IMR-90 (cell line): ENCODE measurements at regions not wholly inside any gene's neighbourhood (a gene's known extent, or its start where the extent isn't known, plus 50 kb on each side); places are given as distances from the start of the nearest gene placed in this dataset.

Source experiments
- ATAC-seq: fragments of 200-7000 bp; cut with Tn5 transposase; 2 replicates; pipeline ENCODE4 v1.9.1; 2020; ENCODE audit warnings: low read depth, mild to moderate bottlenecking, moderate library complexity
- BruUV-seq: library from RNA; stranded (reverse); fragments of 400-500 nt; replicated peaks from 2 replicates; lab custom pipeline; 2021; lab: Mats Ljungman, UMichigan
- CTCF ChIA-PET: fragments of 300-600 bp; formaldehyde crosslinking; extraction: SDS; loops from one replicate; lab custom pipeline; 2021; ENCODE audit warnings: antibody characterized with exemption; lab: Yijun Ruan, JAX
- POLR2A ChIA-PET: fragments of 300-600 bp; sonication (Branson Sonifier 250); formaldehyde crosslinking; loops from one replicate; lab custom pipeline; 2022; ENCODE audit warnings: antibody characterized with exemption; ENCODE audit not compliant: unreplicated experiment; lab: Charles Lee
- DNase-seq: peaks from one replicate; pipeline ENCODE4 v3.0.0; 2013
- H2AFZ ChIP-seq: replicated peaks from 2 replicates; pipeline ENCODE3; 2013; ENCODE audit warnings: low read length, mild to moderate bottlenecking; ENCODE audit not compliant: poor library complexity
- H2AK5ac ChIP-seq: 2 replicates; pipeline ENCODE4 v1.6.1; 2013; ENCODE audit warnings: low read depth, low read length, inconsistent platforms
- H2AK9ac ChIP-seq: replicated peaks from 2 replicates; pipeline ENCODE3; 2013; ENCODE audit warnings: mild to moderate bottlenecking, low read depth, low read length, moderate library complexity; ENCODE audit not compliant: poor library complexity
- H2BK120ac ChIP-seq: 2 replicates; pipeline ENCODE4 v1.6.1; 2013; ENCODE audit warnings: low read depth, low read length, inconsistent platforms
- H2BK15ac ChIP-seq: 3 replicates; pipeline ENCODE4 v1.6.1; 2013; ENCODE audit warnings: low read depth, low read length, inconsistent platforms
- H2BK20ac ChIP-seq: 2 replicates; pipeline ENCODE4 v1.6.1; 2013; ENCODE audit warnings: low read depth, mild to moderate bottlenecking, inconsistent platforms, low read length, moderate library complexity
- H2BK5ac ChIP-seq: 2 replicates; pipeline ENCODE4 v1.6.1; 2013; ENCODE audit warnings: mild to moderate bottlenecking, low read depth, low read length, inconsistent platforms; ENCODE audit not compliant: poor library complexity, severe bottlenecking
- H3K14ac ChIP-seq: replicated peaks from 2 replicates; pipeline ENCODE4 v1.6.1; 2013; ENCODE audit warnings: low read depth, low read length, inconsistent platforms
- H3K18ac ChIP-seq: 2 replicates; pipeline ENCODE4 v1.6.1; 2013; ENCODE audit warnings: low read depth, low read length, control low read depth
- H3K23ac ChIP-seq: 2 replicates; pipeline ENCODE4 v1.6.1; 2013; ENCODE audit warnings: low read depth, low read length, inconsistent platforms
- H3K27ac ChIP-seq: 2 replicates; pipeline ENCODE4 v1.5.1; 2013; ENCODE audit warnings: mild to moderate bottlenecking, control low read depth, low read length; ENCODE audit not compliant: insufficient read depth
- H3K27me3 ChIP-seq: 2 replicates; pipeline ENCODE4 v1.6.1; 2013; ENCODE audit warnings: low read length; ENCODE audit not compliant: control insufficient read depth, insufficient read depth
- H3K36me3 ChIP-seq: 2 replicates; pipeline ENCODE4 v1.6.1; 2013; ENCODE audit warnings: low read length, mixed read lengths; ENCODE audit not compliant: control insufficient read depth, insufficient read depth
- H3K4ac ChIP-seq: 2 replicates; pipeline ENCODE4 v1.6.1; 2013; ENCODE audit warnings: low read depth, low read length, inconsistent platforms
- H3K4me1 ChIP-seq: 2 replicates; pipeline ENCODE4 v1.6.1; 2013; ENCODE audit warnings: low read length, mixed read lengths; ENCODE audit not compliant: control insufficient read depth, insufficient read depth
- H3K4me2 ChIP-seq: 2 replicates; pipeline ENCODE4 v1.6.1; 2013; ENCODE audit warnings: low read depth, mild to moderate bottlenecking, control low read depth, low read length, moderate library complexity
- H3K4me3 ChIP-seq: 2 replicates; pipeline ENCODE4 v1.5.1; 2013; ENCODE audit warnings: low read depth, mild to moderate bottlenecking, control low read depth, low read length, moderate library complexity; ENCODE audit not compliant: insufficient read depth
- H3K56ac ChIP-seq: 2 replicates; pipeline ENCODE4 v1.6.1; 2013; ENCODE audit warnings: low read length, inconsistent platforms; ENCODE audit not compliant: insufficient read depth; ENCODE audit errors: extremely low read depth
- H3K79me1 ChIP-seq, 2 experiments: 2 replicates each; pipeline ENCODE4 v1.6.1; 2013; ENCODE audit warnings: low read length in 2 of 2, inconsistent platforms in 1 of 2, low read depth in 1 of 2
- H3K9ac ChIP-seq: 2 replicates; pipeline ENCODE4 v1.6.1; 2013; ENCODE audit warnings: low read depth, low read length, control low read depth
- H3K9me1 ChIP-seq: 2 replicates; pipeline ENCODE4 v1.6.1; 2013; ENCODE audit warnings: low read length, inconsistent platforms; ENCODE audit not compliant: insufficient read depth
- H3K9me3 ChIP-seq: 2 replicates; pipeline ENCODE4 v1.6.1; 2013; ENCODE audit warnings: low read length; ENCODE audit not compliant: control insufficient read depth, insufficient read depth
- H4K20me1 ChIP-seq: 2 replicates; pipeline ENCODE4 v1.6.1; 2013; ENCODE audit warnings: low read length, inconsistent platforms; ENCODE audit not compliant: insufficient read depth
- H4K5ac ChIP-seq: 2 replicates; pipeline ENCODE4 v1.6.1; 2013; ENCODE audit warnings: mild to moderate bottlenecking, low read depth, low read length, control low read depth
- H4K8ac ChIP-seq, 2 experiments: 2 replicates each; pipeline ENCODE4 v1.6.1; 2013; ENCODE audit warnings: low read depth in 2 of 2, low read length in 2 of 2, control low read depth in 1 of 2, inconsistent platforms in 1 of 2
- H4K91ac ChIP-seq: 2 replicates; pipeline ENCODE4 v1.6.1; 2013; ENCODE audit warnings: low read depth, low read length, inconsistent platforms; ENCODE audit not compliant: insufficient read depth
- BHLHE40 ChIP-seq: fragments of 150-350 bp; IDR thresholded peaks from 2 replicates; pipeline ENCODE4 v1.6.1; 2016; ENCODE audit warnings: mild to moderate bottlenecking, low read depth, low read length
- CEBPB ChIP-seq: IDR thresholded peaks from 2 replicates; pipeline ENCODE4 v1.6.1; 2012; ENCODE audit warnings: low read depth, low read length, improper control_type of control experiment
- CHD1 ChIP-seq: IDR thresholded peaks from 2 replicates; pipeline ENCODE4 v1.6.1; 2012; ENCODE audit warnings: low read depth, low read length, improper control_type of control experiment
- CTCF ChIP-seq: conservative IDR thresholded peaks from 2 replicates; pipeline ENCODE4 v1.5.1; 2012; ENCODE audit warnings: mild to moderate bottlenecking, low read depth, low read length, improper control_type of control experiment
- ELK1 ChIP-seq: fragments of 150-350 bp; IDR thresholded peaks from 2 replicates; pipeline ENCODE4 v1.6.1; 2016; ENCODE audit warnings: low read depth, mild to moderate bottlenecking, low read length, moderate library complexity, borderline replicate concordance
- FOS ChIP-seq: fragments of 150-350 bp; IDR thresholded peaks from 2 replicates; pipeline ENCODE4 v1.6.1; 2016; ENCODE audit warnings: low read depth, low read length
- MAFK ChIP-seq: IDR thresholded peaks from 2 replicates; pipeline ENCODE4 v1.6.1; 2012; ENCODE audit warnings: low read depth, low read length, improper control_type of control experiment
- MAZ ChIP-seq: IDR thresholded peaks from 2 replicates; pipeline ENCODE4 v1.6.1; 2012; ENCODE audit warnings: low read depth, mild to moderate bottlenecking, low read length, improper control_type of control experiment, moderate library complexity, borderline replicate concordance
- MXI1 ChIP-seq: IDR thresholded peaks from 2 replicates; pipeline ENCODE4 v1.6.1; 2012; ENCODE audit warnings: low read depth, mild to moderate bottlenecking, low read length, moderate library complexity, borderline replicate concordance
- NFE2L2 ChIP-seq: fragments of 150-350 bp; IDR thresholded peaks from 2 replicates; pipeline ENCODE4 v1.6.1; 2016; ENCODE audit warnings: low read depth, mild to moderate bottlenecking, low read length
- POLR2A ChIP-seq: IDR thresholded peaks from 2 replicates; pipeline ENCODE4 v1.6.1; 2012; ENCODE audit warnings: mild to moderate bottlenecking, low read depth, low read length
- RAD21 ChIP-seq: IDR thresholded peaks from 2 replicates; pipeline ENCODE4 v1.6.1; 2012; ENCODE audit warnings: low read length, improper control_type of control experiment
- RCOR1 ChIP-seq: IDR thresholded peaks from 2 replicates; pipeline ENCODE4 v1.6.1; 2012; ENCODE audit warnings: mild to moderate bottlenecking, low read length, improper control_type of control experiment; ENCODE audit not compliant: insufficient replicate concordance
- RFX5 ChIP-seq: IDR thresholded peaks from 2 replicates; pipeline ENCODE4 v1.8.0; 2012; ENCODE audit warnings: low read depth, mild to moderate bottlenecking, low read length, moderate library complexity
- SMC3 ChIP-seq: fragments of 150-350 bp; IDR thresholded peaks from 2 replicates; pipeline ENCODE4 v1.6.1; 2016; ENCODE audit warnings: low read depth, mild to moderate bottlenecking, antibody characterized with exemption, low read length, moderate library complexity
- USF2 ChIP-seq: fragments of 150-350 bp; IDR thresholded peaks from 2 replicates; pipeline ENCODE4 v1.6.1; 2017; ENCODE audit warnings: mild to moderate bottlenecking, antibody characterized with exemption, low read length, low read depth
- WGBS, 2 experiments: methylation state at CpG; one replicate each; pipeline versions ENCODE4 v1.1.5 to v1.1.7; 2013; ENCODE audit warnings: missing lambda C conversion rate in 2 of 2; ENCODE audit not compliant: insufficient read length in 1 of 2; ENCODE audit errors: extremely low coverage in 2 of 2; 5-methylcytosine and 5-hydroxymethylcytosine counted together
- dilution Hi-C: fragments of 300-500 bp; cut with HindIII; formaldehyde crosslinking; loops from one replicate; pipeline ENCODE4 v1.14.3; 2018; ENCODE audit warnings: low sequenced_read_pairs; ENCODE audit not compliant: unreplicated experiment
- in situ Hi-C: fragments of 300-500 bp; cut with MboI; formaldehyde crosslinking; loops from 3 replicates; pipeline ENCODE4 v1.14.3; 2019; ENCODE audit warnings: low sequenced_read_pairs, inconsistent platforms, mixed read lengths
- intact Hi-C: fragments of 100-400 bp; cut with micrococcal nuclease; formaldehyde crosslinking; loops from 2 replicates; pipeline ENCODE4 v1.10.0; 2022

GRCh38 chrX:101823236-101823635 lies 108.6 kb downstream of the ZMAT1 start:
- H3K27ac ChIP-seq: no peak overlapping the region
- no peak overlapping the region for H2AK5ac ChIP-seq
- H3K4me2 ChIP-seq: no peak overlapping the region
- no peak overlapping the region for H3K9ac ChIP-seq
- TF ChIP-seq USF2 (no peak), FOS (no peak), RCOR1 (no peak), CHD1 (no peak), MAZ (no peak), ELK1 (no peak), SMC3 (no peak), BHLHE40 (no peak), NFE2L2 (no peak), RFX5 (no peak), MAFK (no peak), POLR2A (no peak), MXI1 (no peak), RAD21 (no peak), CTCF (no peak), CEBPB (no peak)
- no peak overlapping the region for H2BK120ac ChIP-seq
- no peak overlapping the region for H4K91ac ChIP-seq
- H2BK20ac ChIP-seq: no peak overlapping the region
- no peaks in the 10 kb centered on the region for H3K79me1 ChIP-seq
- no peaks in the 10 kb centered on the region for H3K36me3 ChIP-seq
- no peak overlapping the region for H3K14ac ChIP-seq
- dilution Hi-C loops (no loop called here), in situ Hi-C loops (no loop called here), intact Hi-C loops (no loop called here)
- DNase-seq (no peak), ATAC-seq (no peak)
- no peak overlapping the region for H2AK9ac ChIP-seq
- H3K4ac ChIP-seq: no peak overlapping the region
- BruUV-seq: no TSS peak
- no peak overlapping the region for H3K4me3 ChIP-seq
- no CpG with 5 or more reads among the region's 2 CpGs for WGBS, 2 experiments
- H2BK15ac ChIP-seq: no peak overlapping the region
- H3K23ac ChIP-seq: no peak overlapping the region
- H3K18ac ChIP-seq: no peak overlapping the region
- H2AFZ ChIP-seq: no peak overlapping the region
- H3K27me3 ChIP-seq: no peaks in the 10 kb centered on the region
- no peak overlapping the region for H3K56ac ChIP-seq
- H3K9me1 ChIP-seq: no peaks in the 10 kb centered on the region
- CTCF ChIA-PET: no interaction called here
- no peaks in the 10 kb centered on the region for H3K4me1 ChIP-seq
- no peak overlapping the region for H2BK5ac ChIP-seq
- H3K9me3 ChIP-seq: no peaks in the 10 kb centered on the region
- no peak overlapping the region for H4K5ac ChIP-seq
- POLR2A ChIA-PET: no interaction called here
- H4K8ac ChIP-seq: no peak overlapping the region
- no peaks in the 10 kb centered on the region for H4K20me1 ChIP-seq
